Natural killer cell (primary cell): ENCODE measurements at regions not wholly inside any gene's neighbourhood (a gene's known extent, or its start where the extent isn't known, plus 50 kb on each side); places are given as distances from the start of the nearest gene placed in this dataset.

Source experiments
- ATAC-seq, 3 donors: fragments of 150-1000 bp in 2 of 3; fragments of 200-7000 bp in 1 of 3; cut with Tn5 transposase; 1 replicate in 1 of 3; 2 replicates in 2 of 3; pipeline ENCODE4 v1.10.0; 2021; ENCODE audit warnings: mild to moderate bottlenecking in 2 of 3, moderate library complexity in 2 of 3
- DNase-seq, 2 donors: peaks; one replicate each; pipeline versions ENCODE4 v3.0.0 to v3.0.0-alpha.2; 2013 to 2021; ENCODE audit warnings: mixed read lengths in 1 of 2
- H3K27ac ChIP-seq: one replicate; pipeline ENCODE4 v1.5.1; 2013; ENCODE audit warnings: mild to moderate bottlenecking, low read length
- H3K27me3 ChIP-seq: one replicate; pipeline ENCODE4 v1.6.1; 2013; ENCODE audit warnings: low read length; ENCODE audit not compliant: control insufficient read depth, insufficient read depth
- H3K36me3 ChIP-seq: one replicate; pipeline ENCODE4 v1.6.1; 2013; ENCODE audit warnings: low read length; ENCODE audit not compliant: control insufficient read depth, insufficient read depth
- H3K4me1 ChIP-seq: one replicate; pipeline ENCODE4 v1.6.1; 2013; ENCODE audit warnings: low read length; ENCODE audit not compliant: control insufficient read depth, insufficient read depth
- H3K4me3 ChIP-seq: one replicate; pipeline ENCODE4 v1.5.1; 2013; ENCODE audit warnings: low read length
- H3K9me3 ChIP-seq: one replicate; pipeline ENCODE4 v1.6.1; 2013; ENCODE audit warnings: low read length; ENCODE audit not compliant: control insufficient read depth, insufficient read depth
- H3K27ac Mint-ChIP-seq, 2 donors: one replicate each; pipeline ENCODE4 v1.8.0; 2022; ENCODE audit warnings: mild to moderate bottlenecking in 2 of 2, mixed read lengths in 2 of 2, moderate library complexity in 1 of 2
- H3K27me3 Mint-ChIP-seq, 2 donors: one replicate each; pipeline ENCODE4 v1.8.0; 2022; ENCODE audit warnings: low read depth in 2 of 2, mixed read lengths in 2 of 2
- H3K36me3 Mint-ChIP-seq: one replicate; pipeline ENCODE4 v1.8.0; 2022; ENCODE audit warnings: mixed read lengths
- H3K4me1 Mint-ChIP-seq, 2 donors: one replicate each; pipeline ENCODE4 v1.8.0; 2022; ENCODE audit warnings: mixed read lengths in 2 of 2
- H3K4me3 Mint-ChIP-seq: one replicate; pipeline ENCODE4 v1.8.0; 2022; ENCODE audit warnings: mild to moderate bottlenecking, moderate library complexity, mixed read lengths
- H3K9me3 Mint-ChIP-seq, 2 donors: one replicate each; pipeline ENCODE4 v1.8.0; 2022; ENCODE audit warnings: mixed read lengths in 2 of 2
- WGBS: methylation state at CpG from one replicate; pipeline ENCODE4 v1.1.7; 2013; ENCODE audit warnings: missing lambda C conversion rate; ENCODE audit not compliant: insufficient coverage; 5-methylcytosine and 5-hydroxymethylcytosine counted together
- intact Hi-C: fragments of 100-400 bp; cut with micrococcal nuclease; formaldehyde crosslinking; loops from one replicate; pipeline ENCODE4 v1.14.2; 2022
- TF ChIP-seq, protein P1 (sequence below): fragments of 200-600 bp; IDR thresholded peaks from one replicate; pipeline ENCODE4 v1.8.0; 2022; ENCODE audit warnings: antibody characterized with exemption

DNA sequence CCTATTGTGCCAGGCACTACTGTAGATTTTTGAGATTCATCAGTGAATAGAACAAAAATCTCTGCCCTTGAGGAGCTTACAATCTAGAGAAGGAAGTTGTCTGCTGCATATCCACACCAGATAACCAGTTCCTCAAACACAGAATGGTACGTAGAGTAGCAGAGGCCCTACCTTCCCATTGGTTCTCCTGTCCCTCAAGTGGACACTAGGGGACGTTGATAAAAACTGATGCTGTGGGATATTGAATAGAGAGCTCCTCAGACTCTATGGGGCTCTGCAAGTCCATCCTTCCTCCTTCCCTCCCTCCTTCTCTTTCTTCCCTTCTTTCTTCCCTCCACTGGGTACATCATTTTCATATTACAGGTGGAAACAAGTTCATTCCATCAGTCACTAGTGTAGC lies 371.3 kb downstream of the PBX1 start:
- Mint-ChIP-seq H3K4me1 (no peaks in the 10 kb centered on the region), H3K36me3 (no peaks in the 10 kb centered on the region), H3K27ac (no peak overlapping the region), H3K9me3 (no peaks in the 10 kb centered on the region), H3K4me3 (no peak overlapping the region), H3K27me3 (no peaks in the 10 kb centered on the region)
- no peak overlapping the region for H3K27ac ChIP-seq
- no peaks in the 10 kb centered on the region for H3K36me3 ChIP-seq
- H3K9me3 ChIP-seq = no peaks in the 10 kb centered on the region
- TF ChIP-seq, protein P1, sequence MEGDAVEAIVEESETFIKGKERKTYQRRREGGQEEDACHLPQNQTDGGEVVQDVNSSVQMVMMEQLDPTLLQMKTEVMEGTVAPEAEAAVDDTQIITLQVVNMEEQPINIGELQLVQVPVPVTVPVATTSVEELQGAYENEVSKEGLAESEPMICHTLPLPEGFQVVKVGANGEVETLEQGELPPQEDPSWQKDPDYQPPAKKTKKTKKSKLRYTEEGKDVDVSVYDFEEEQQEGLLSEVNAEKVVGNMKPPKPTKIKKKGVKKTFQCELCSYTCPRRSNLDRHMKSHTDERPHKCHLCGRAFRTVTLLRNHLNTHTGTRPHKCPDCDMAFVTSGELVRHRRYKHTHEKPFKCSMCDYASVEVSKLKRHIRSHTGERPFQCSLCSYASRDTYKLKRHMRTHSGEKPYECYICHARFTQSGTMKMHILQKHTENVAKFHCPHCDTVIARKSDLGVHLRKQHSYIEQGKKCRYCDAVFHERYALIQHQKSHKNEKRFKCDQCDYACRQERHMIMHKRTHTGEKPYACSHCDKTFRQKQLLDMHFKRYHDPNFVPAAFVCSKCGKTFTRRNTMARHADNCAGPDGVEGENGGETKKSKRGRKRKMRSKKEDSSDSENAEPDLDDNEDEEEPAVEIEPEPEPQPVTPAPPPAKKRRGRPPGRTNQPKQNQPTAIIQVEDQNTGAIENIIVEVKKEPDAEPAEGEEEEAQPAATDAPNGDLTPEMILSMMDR = no peak
- no peaks in the 10 kb centered on the region for H3K27me3 ChIP-seq
- intact Hi-C loops = no loop called here
- ATAC-seq (no peak), DNase-seq (no peak)
- WGBS = no CpG with 5 or more reads among the region's 2 CpGs
- H3K4me3 ChIP-seq = no peak overlapping the region
- no peaks in the 10 kb centered on the region for H3K4me1 ChIP-seq

DNA sequence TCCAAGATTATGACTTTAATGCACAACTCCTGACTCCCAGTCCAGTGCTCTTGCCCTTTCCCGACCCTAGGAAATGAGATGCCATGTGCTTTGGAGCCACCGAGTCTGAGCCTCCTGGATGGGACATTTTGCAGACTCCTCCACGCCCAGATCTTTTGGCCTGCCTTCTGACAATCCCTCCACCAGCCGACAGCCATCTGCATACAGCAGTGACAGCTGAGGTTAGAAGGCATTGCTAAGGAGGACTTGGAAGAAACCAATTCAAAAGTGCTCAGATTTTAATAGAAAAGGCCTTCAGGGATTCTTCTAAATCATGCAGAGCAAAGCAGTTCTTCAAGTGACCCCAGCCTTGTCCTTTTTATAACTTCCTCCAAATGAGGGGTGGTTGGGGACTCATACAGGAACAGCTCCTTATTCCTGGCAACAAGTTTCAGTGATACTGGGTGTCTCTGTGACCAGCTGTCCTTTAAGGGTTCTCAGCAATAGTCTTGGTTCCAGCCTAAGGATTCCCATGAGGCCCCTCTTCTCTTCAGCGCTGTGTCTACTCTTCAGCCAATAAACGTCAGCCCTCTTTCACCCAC lies 369.3 kb downstream of the PBX1 start:
- TF ChIP-seq, protein P1 = no peak
- H3K9me3 Mint-ChIP-seq = no peaks in the 10 kb centered on the region
- WGBS = 90% methylated on average over 5 of the region's 6 CpGs
- H3K27me3 ChIP-seq = no peaks in the 10 kb centered on the region
- H3K27ac Mint-ChIP-seq = no peak overlapping the region
- H3K36me3 ChIP-seq = no peaks in the 10 kb centered on the region
- H3K4me1 ChIP-seq = no peaks in the 10 kb centered on the region
- H3K4me3 Mint-ChIP-seq = no peak overlapping the region
- H3K9me3 ChIP-seq = no peaks in the 10 kb centered on the region
- H3K36me3 Mint-ChIP-seq = no peaks in the 10 kb centered on the region
- H3K4me3 ChIP-seq = no peak overlapping the region
- intact Hi-C loops = loop anchor here (10.0 kb wide), 1 partner anchor 56 kb away; no protein-coding TSS in a partner anchor
- DNase-seq (no peak), ATAC-seq (no peak)
- H3K27ac ChIP-seq = no peak overlapping the region
- H3K27me3 Mint-ChIP-seq = no peaks in the 10 kb centered on the region
- H3K4me1 Mint-ChIP-seq = no peaks in the 10 kb centered on the region

DNA sequence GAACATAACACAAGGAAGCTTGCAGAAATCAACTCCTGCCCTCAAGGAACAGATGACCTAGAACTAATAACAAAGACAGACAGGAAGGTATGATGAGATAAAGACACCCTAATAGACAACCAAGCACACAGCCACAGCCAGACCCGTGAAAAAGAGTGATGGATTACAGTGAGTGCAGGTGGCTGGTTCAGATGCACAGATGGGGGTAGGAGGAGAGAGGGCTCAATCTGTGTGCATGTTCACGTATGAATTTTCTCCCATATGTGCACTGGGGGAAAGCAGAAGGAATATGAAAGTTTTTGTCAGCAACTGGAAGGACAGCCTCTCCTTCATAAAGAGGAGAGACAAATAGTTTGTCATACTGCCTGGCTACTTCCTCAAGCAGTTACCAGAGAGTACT lies 367.1 kb downstream of the PBX1 start:
- Histone ChIP-seq H3K36me3 (no peaks in the 10 kb centered on the region), H3K4me1 (no peaks in the 10 kb centered on the region), H3K27ac (no peak overlapping the region), H3K4me3 (no peak overlapping the region), H3K27me3 (no peaks in the 10 kb centered on the region), H3K9me3 (no peaks in the 10 kb centered on the region)
- DNase-seq (no peak), ATAC-seq (no peak)
- TF ChIP-seq, protein P1 = no peak
- no peaks in the 10 kb centered on the region for H3K36me3 Mint-ChIP-seq
- no peaks in the 10 kb centered on the region for H3K27me3 Mint-ChIP-seq
- H3K4me1 Mint-ChIP-seq = no peaks in the 10 kb centered on the region
- H3K4me3 Mint-ChIP-seq = no peak overlapping the region
- no peak overlapping the region for H3K27ac Mint-ChIP-seq
- intact Hi-C loops = loop anchor here (10.0 kb wide), 1 partner anchor 59 kb away; no protein-coding TSS in a partner anchor
- WGBS = 82% methylated on average over 2 of the region's 2 CpGs
- H3K9me3 Mint-ChIP-seq = no peaks in the 10 kb centered on the region

DNA sequence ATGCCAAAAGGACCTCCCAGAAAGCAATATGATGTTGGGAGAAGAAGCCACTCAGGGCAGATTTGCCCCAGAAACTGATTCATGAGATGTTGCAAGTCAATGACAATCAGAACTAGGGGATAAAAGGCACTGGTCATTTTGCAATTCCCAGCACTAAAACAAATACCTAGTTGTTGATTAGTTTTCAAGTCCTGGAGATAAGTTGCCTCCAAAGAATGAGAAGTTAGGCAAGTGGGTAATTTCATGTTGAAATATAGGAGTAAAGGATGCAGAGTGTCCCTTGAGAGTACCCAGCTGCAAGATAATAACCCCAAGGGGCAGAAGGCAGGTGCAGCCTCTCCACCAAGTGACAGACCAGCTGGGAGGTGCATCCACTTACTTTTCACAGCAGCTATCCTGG lies 363.6 kb downstream of the PBX1 start:
- Histone ChIP-seq H3K4me1 (no peaks in the 10 kb centered on the region), H3K4me3 (no peak overlapping the region), H3K27me3 (no peaks in the 10 kb centered on the region), H3K9me3 (no peaks in the 10 kb centered on the region), H3K36me3 (no peaks in the 10 kb centered on the region), H3K27ac (no peak overlapping the region)
- Mint-ChIP-seq H3K9me3 (no peaks in the 10 kb centered on the region), H3K36me3 (no peaks in the 10 kb centered on the region), H3K27ac (no peak overlapping the region), H3K4me1 (no peaks in the 10 kb centered on the region), H3K27me3 (no peaks in the 10 kb centered on the region), H3K4me3 (no peak overlapping the region)
- DNase-seq = no peak
- no peak for ATAC-seq
- TF ChIP-seq, protein P1 = no peak
- intact Hi-C loops = loop anchor here (10.0 kb wide), 1 partner anchor 62 kb away; no protein-coding TSS in a partner anchor
